RWPE1 (cell line): ENCODE measurements at regions not wholly inside any gene's neighbourhood (a gene's known extent, or its start where the extent isn't known, plus 50 kb on each side); places are given as distances from the start of the nearest gene placed in this dataset.

ENCODE experiments used
- CTCF ChIA-PET: fragments of 350-600 bp; sonication (Branson Sonifier 250); formaldehyde crosslinking; extraction: SDS; loops from one replicate; lab custom pipeline; 2021; lab: Yijun Ruan, JAX
- POLR2A ChIA-PET: fragments of 400-600 bp; formaldehyde crosslinking; extraction: SDS; loops from one replicate; lab custom pipeline; 2020; ENCODE audit warnings: antibody characterized with exemption; ENCODE audit not compliant: low non-redundant PET; lab: Yijun Ruan, JAX
- DNase-seq: peaks from one replicate; pipeline ENCODE4 v3.0.0; 2012; ENCODE audit warnings: low spot score
- H3K27ac ChIP-seq: fragments of 450-650 bp; 2 replicates; pipeline ENCODE4 v1.5.1; 2017
- TF ChIP-seq, protein P1 (sequence below): fragments of 450-650 bp; conservative IDR thresholded peaks from 2 replicates; pipeline ENCODE4 v1.5.1; 2017; ENCODE audit warnings: low read depth, mild to moderate bottlenecking

- H3K27ac ChIP-seq, result no peak overlapping the region
- TF ChIP-seq, protein P1, sequence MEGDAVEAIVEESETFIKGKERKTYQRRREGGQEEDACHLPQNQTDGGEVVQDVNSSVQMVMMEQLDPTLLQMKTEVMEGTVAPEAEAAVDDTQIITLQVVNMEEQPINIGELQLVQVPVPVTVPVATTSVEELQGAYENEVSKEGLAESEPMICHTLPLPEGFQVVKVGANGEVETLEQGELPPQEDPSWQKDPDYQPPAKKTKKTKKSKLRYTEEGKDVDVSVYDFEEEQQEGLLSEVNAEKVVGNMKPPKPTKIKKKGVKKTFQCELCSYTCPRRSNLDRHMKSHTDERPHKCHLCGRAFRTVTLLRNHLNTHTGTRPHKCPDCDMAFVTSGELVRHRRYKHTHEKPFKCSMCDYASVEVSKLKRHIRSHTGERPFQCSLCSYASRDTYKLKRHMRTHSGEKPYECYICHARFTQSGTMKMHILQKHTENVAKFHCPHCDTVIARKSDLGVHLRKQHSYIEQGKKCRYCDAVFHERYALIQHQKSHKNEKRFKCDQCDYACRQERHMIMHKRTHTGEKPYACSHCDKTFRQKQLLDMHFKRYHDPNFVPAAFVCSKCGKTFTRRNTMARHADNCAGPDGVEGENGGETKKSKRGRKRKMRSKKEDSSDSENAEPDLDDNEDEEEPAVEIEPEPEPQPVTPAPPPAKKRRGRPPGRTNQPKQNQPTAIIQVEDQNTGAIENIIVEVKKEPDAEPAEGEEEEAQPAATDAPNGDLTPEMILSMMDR, result no peak
- no peak for DNase-seq
- ChIA-PET CTCF (no interaction called here), POLR2A (no interaction called here)
These were observed 723.8 kb downstream of the UQCRFS1 start for GRCh38 chr19:28489126-28489660.

- ChIA-PET CTCF (no interaction called here), POLR2A (no interaction called here)
- no peak for DNase-seq
- TF ChIP-seq, protein P1, result no peak
- no peak overlapping the region for H3K27ac ChIP-seq
These were observed 725.0 kb downstream of the UQCRFS1 start for GRCh38 chr19:28487999-28488398.

GRCh38 chr19:28486926-28487325 is 726.0 kb downstream of the UQCRFS1 start:
- H3K27ac ChIP-seq, result no peak overlapping the region
- TF ChIP-seq, protein P1, result no peak
- DNase-seq, result no peak
- CTCF ChIA-PET, result no interaction called here
- POLR2A ChIA-PET, result no interaction called here

DNA sequence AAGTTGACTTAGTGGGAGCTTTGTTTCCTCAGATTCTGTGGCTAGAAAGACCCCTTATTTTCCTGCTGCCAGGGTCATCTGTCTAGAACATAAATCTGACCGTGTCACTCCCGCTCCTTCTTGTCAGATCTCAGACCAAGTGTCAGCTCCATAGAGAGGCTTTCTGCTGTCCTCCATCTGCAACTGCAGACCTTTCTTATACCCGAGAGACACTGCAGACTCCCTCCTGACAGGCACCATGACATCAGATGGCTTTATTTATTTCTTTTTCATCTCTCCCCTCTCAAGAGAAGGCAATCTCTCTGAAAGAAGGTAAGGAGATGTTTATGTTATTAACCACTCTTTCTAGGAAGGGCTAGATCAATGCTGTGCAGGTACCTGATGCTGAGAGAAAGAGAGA is 726.5 kb downstream of the UQCRFS1 start:
- TF ChIP-seq, protein P1, result no peak
- no peak for DNase-seq
- POLR2A ChIA-PET, result no interaction called here
- CTCF ChIA-PET, result no interaction called here
- no peak overlapping the region for H3K27ac ChIP-seq

DNA sequence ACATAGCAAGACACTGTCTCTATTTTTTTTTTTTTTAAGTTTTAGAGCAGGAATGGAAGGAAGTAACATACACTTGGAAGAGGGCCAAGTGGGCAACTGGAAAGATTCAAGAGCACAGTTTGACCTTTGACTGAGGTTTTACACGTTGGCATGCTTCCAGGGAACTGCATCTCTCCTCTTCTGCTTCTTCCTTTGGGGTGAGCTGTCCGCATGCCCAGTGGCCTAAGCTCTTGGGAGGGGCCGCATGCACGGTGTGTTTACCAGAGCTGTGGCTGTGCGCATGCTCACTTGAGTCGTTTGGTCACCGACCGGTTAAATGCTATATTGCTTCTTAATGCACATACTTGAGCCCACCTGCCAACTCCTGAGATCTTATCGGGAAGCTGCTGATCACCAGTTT is 727.7 kb downstream of the UQCRFS1 start:
- ChIA-PET POLR2A (no interaction called here), CTCF (interaction anchor here (0.6 to 0.7 kb wide), 2 partner anchors 151 to 378 kb away, joined by 4 to 6 read pairs; no protein-coding TSS in a partner anchor)
- TF ChIP-seq, protein P1, result no peak
- DNase-seq, result no peak
- H3K27ac ChIP-seq, result no peak overlapping the region

- DNase-seq, result no peak
- TF ChIP-seq, protein P1, result no peak
- POLR2A ChIA-PET, result no interaction called here
- H3K27ac ChIP-seq, result no peak overlapping the region
- CTCF ChIA-PET, result no interaction called here
These were observed 729.8 kb downstream of the UQCRFS1 start for GRCh38 chr19:28483197-28483596.
